Right forelimb (tissue), 1 donor: ENCODE measurements at regions not wholly inside any gene's neighbourhood (a gene's known extent, or its start where the extent isn't known, plus 50 kb on each side); places are given as distances from the start of the nearest gene placed in this dataset.
"Not testable (repeated sequence)": the region's sequence is repeated elsewhere in the genome, so short reads cannot be mapped to it uniquely, and the experiment has no call there.

Source experiments
- DNase-seq: peaks from one replicate; pipeline ENCODE4 v3.0.0-alpha.2; 2018

DNA sequence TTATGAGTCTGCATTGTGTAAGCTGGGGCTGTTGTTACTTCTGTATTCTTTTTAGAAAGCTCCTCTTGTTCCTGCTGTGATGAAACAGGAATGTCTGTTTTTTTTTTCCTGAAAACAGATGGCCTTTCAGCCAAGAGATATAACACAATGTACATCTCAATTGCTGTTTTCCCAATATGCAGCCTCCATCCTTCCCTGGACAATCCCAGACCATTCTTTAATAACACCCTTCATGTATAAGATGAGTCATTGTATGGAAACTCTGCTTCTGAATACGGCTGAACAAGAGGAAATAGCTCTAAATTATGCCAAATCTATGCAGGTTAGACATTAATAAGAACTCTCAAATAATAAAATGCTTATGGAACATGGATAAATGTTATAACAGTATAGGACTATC is 60.2 kb upstream of the LRRC4C start:
- no peak for DNase-seq

DNA sequence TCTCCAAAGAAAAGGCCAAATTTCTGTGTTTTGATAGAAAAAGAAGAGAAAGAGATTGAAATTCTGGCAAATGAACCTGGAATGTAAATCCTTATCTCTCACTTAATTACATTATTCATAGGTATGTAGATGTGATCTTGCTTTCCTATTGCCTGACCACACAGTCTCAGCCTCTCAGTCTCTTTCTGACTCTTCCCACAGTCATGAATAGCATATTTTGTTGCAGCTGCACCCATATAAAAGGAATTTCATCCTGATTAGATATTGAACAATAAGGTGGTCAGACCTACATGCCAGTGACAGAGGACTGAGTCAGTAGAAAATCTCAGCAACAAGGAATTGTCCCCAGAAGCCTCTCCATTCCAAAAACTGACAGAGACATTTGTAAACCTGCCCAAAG is 62.9 kb upstream of the LRRC4C start:
- no peak for DNase-seq

DNA sequence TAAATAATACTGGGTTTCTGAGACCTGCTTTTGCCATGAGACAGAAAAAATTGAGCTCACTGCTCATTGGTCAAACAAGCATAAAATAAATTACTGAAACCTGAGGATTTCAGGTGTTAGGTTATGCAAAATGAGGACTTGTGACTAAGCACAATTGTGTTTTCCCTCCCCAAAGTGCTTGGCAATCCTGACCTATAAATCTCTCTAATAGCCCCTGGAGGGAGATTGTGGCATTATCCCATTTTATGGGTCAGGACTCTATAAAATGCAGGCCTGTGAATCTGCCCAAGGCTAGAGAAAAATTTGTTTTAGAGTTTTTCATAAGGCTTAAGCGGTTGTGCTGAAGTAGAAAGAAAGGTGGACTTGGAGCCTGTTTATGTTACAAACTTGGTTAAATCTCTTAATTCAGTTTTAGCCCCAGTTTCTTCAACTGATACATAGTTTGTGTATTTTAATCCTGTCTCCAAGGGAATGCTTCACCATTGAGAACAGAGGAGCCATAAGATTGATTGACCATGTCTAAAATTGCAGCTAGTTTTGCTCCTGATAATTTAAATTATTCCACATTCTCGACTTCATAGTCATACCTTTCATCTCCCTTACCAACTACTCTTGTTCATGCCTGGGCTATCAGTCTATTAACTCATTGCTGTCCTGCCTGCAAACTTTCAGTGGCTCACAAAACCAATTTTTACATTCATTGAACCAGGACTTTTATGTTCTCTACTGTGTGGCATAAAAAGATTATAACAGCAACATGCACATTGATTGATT is 63.6 kb upstream of the LRRC4C start:
- DNase-seq: no peak

DNA sequence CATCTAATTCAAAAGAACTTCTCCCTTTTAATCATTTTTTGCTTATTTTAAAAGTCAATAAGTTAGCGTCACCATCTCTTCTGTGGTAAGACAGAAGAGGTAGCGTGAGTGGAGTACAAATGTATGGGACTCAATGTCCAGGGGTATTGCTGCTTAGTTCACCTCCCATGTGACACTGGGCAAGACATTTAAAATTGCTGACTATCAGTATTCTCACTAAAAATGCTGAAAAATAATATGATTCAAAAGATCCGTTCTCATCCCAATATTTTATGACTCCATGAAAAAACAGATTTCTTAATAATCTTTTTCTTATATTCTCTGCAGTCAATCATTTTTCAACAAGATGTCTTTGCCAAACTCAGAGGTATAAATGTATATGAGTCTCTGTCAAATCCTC is 68.1 kb upstream of the LRRC4C start:
- no peak for DNase-seq

GRCh38 chr11:41532413-41532812 is 73.0 kb upstream of the LRRC4C start:
- DNase-seq: no peak

- DNase-seq: no peak
Observed at GRCh38 chr11:41533761-41534160, 74.3 kb upstream of the LRRC4C start.

GRCh38 chr11:41534391-41534790 is 74.9 kb upstream of the LRRC4C start:
- no peak for DNase-seq

- DNase-seq: no peak
Observed at GRCh38 chr11:41534861-41535260, 75.4 kb upstream of the LRRC4C start.

DNA sequence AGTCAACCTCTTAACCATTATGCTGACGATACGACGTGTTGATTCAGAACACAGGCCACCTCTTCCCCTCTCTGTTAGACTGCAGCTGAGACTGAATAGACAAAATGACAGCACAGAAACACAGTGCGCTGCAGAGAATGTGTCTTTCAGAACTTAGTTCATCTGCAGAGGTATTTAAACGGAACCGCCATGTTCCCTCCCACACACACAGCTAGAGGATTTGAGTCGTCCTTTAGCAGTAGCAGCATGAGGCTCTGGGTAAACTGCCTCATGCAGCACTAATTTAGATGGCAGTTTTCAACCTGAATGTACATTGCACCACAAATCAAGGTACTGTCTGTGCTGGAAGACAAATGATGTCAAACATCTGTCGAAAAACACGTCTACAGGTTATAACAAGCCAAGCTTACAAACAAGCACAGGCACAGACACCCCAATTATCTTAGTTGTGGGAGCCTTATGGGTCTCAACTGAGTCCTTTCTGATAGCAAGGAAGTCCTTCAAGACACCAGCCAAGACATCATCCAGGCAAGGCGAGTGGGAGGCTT is 76.6 kb upstream of the LRRC4C start:
- no peak for DNase-seq

DNA sequence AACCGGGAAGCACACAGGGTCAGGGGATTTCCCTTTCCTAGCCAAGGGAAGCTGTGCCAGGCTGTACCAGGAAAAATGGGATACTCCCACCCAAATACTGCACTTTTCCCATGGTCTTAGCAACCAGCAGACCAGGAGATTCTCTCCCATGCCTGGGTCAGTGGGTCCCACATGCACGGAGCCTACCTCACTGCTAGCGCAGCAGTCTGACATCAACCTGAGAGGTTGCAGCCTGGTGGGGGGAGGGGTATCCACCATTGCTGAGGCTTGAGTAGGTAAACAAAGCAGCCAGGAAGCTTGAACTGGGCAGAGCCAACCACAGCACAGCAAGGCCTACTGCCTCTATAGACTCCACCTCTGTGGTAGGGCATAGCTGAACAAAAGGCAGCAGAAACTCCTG is 85.5 kb upstream of the LRRC4C start:
- not testable (repeated sequence) for DNase-seq

DNA sequence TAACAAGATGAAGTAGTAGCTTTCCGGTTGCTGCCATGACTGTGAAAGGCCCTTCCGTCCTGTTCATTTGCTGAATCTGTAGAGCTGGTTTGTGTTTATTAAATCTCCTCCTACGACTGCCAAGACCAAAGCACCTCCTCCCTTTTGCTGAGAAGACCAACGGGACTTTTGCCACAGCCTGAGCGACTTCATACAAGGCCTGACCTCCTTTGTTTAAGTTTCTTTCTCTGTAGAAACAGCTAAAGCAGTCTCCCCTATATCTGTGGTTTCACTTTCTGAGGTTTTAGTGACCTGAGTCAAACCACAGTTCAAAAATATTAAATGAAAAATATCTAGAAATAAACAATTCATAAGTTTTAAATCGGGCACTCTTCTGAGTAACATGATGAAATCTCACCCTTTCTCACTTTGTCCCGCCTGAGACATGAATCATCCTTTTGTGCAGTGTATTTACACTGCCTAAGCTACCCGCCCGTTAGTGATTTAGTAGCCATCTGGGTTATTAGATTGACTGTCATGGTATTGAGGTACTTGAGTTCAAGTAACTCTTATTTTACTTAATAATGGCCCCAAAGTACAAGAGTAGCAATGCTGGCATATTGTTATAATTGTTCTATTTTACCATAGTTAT is 119.1 kb upstream of the LRRC4C start:
- no peak for DNase-seq

- DNase-seq: no peak
Observed at GRCh38 chr11:41579546-41579945, 120.1 kb upstream of the LRRC4C start.

DNA sequence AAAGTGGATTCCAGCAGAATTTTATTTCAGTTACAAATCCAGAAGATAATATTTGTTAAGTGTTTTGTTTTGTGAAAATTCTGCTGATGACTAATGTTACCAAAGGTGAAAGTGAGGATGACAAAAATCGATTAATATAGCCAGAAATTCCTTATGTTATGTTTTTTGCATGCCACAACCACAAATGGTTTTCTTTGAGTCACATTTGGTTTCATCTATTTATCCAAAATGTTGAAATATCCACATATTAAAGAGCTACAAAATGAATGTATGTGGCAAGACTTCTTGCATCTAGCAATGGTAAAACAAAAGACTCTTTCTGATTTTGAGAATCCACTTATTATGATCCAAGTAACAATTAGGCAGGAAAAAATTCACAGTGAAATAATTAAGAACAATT is 150.1 kb upstream of the LRRC4C start:
- no peak for DNase-seq

GRCh38 chr11:41612415-41612814 is 153.0 kb upstream of the LRRC4C start:
- DNase-seq: no peak

GRCh38 chr11:41613326-41613725 is 153.9 kb upstream of the LRRC4C start:
- no peak for DNase-seq

DNA sequence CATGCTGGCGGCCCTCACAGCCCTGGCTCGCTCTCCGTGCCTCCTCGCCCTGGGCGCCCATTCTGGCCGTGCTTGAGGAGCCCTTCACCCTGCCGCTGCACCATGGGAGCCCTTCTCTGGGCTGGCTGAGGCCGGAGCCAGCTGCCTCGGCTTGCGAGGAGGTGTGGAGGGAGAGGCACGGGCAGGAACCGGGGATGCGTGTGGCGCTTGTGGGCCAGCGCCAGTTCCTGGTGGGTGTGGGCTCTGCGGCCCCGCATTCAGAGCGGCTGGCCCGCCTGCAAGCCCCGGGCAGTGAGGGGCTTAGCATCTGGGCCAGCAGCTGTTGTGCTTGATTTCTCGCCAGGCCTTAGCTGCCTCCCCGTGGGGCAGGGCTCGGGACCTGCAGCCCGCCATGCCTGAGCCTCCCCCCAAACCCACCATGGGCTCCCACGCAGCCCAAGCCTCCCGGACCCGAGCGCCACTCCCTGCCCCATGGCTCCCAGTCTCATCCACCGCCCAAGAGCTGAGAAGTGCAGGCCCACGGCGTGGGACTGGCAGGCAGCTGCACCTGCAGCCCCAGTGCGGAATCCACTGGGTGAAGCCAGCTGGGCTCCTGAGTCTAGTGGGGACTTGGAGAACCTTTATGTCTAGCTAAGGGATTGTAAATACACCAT is 163.4 kb upstream of the LRRC4C start:
- DNase-seq: no peak

GRCh38 chr11:41659985-41660384 is 200.5 kb upstream of the LRRC4C start:
- no peak for DNase-seq

GRCh38 chr11:41660585-41660984 is 201.1 kb upstream of the LRRC4C start:
- no peak for DNase-seq

DNA sequence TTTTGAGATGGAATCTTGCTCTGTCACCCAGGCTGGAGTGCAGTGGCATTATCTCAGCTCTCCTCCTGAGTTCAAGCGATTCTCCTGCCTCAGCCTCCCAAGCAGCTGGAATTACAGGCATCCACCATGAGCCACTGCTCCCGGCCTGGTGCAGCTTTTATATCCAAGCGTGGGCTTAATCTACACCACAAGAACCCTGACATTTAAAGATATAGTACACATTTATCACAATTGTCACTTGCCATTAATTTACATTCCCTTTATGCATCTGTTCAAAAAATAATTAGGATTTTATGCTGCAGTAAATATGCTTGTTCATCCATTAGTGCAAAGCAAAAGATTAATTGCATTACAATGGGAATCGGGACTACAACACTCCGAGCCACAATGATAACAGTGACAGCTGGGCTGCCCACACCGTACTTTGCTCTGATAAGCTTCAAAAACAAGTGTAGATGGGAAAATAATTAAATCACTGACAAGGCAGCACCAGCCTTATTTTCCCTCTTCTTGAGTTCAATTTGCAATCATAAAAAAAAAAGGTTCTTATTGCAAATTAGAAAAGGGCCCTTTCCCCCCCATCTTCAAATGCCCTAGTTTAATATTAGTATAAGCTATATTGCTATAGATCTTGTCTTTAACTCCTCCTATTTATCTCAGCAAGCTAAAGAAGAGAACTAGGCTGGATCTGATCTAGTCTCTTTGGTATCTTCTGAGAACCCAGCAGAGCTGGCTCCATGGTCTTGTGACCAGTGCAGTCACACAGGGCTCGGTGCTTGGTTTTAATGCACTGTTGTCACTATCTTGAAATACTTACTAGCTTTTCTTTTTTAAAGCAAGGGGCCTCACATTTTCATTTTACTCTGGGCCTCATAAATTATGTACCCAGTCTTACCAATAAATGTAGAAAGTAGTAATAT is 206.2 kb upstream of the LRRC4C start:
- no peak for DNase-seq

DNA sequence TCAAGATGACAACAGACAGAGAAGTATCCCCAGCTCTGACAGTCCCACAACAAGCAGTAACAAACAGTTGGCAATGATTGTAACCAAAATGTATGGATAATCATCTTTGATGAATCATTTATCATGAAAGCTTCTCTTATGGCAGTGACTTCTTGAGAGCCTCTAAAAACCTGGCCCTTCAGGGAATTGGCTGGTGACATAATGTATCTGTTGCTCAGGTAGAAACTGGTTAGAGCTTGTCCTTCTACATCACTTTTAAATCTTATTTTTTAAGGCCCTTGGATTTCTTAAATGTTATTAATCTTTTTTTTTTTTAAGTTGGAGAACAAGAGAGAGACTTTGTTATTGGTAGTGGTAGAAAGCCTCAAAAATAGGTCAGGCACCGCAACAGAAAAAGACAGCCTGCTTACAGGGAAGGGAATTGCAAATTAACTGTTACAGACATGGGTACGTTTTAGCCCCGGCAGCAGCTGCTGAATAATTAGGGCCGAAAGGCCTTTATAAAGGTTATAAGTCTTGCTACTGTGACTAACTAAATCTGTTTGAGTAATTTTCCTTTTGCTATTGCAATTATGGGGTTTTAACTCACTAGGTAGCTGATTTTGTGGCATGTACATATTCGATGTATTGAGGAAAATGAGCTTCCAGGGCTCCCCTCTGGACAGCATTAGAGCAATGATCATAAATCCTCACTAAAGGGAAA is 207.7 kb upstream of the LRRC4C start:
- no peak for DNase-seq

DNA sequence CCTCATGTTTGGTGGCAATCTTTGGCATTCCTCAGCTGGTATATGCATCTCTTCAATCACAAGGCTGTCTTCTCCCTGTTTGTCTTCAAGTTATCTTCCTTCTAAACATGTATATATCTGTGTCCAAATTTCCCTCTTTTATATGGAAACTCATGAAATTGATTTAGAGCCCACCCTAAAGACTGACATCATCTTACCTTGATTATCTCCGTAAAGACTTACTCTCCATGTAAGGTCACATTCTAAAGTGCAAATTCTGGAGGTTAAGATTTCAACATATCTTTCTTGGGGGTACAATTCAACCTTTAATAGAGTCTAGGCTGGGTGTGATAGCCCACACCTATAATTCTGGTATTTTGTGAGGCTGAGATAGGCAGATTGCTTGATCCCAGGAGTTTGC is 215.8 kb upstream of the LRRC4C start:
- DNase-seq: no peak

- no peak for DNase-seq
Observed at GRCh38 chr11:41713030-41713429, 253.6 kb upstream of the LRRC4C start.
